ENCODE measurements at regions not wholly inside any gene's neighbourhood (a gene's known extent, or its start where the extent isn't known, plus 50 kb on each side); places are given as distances from the start of the nearest gene placed in this dataset.

DNA sequence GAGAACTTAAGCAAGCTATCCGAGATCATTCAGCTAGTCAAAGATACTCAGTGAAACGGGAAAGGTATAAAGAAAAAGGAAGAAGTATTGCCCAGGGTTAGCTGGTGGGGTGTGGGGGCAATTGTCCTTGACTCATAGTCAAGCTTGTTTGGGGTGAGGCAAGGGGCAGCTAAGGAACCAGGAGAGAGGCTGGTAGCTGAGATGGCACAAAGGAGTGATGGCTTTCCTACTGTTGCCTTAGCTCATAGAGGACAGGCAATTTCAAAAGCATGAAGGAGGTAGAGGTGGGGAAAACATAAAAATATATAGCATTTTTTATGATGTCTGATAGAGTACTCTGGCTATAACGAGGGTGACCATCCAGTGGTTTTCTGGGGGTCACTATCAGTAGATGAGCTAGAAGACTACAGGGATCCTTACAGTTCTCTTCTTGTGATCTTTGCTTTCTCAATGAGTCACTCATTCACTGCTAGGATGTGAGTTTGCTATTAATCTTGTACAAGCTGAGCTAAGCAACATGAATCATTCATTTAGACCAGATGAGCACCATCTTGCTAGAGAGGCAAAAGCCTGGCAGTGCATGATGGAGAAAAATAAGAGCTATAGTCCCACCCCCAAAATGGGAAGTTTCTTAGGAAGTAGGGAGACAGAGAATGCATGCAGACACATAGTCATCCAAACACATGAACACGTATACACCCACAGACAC lies 207.1 kb upstream of the PFN2 start (continued):
- TF ChIP-seq ZNF584 (CRISPR knock-in tag; IDR thresholded peaks at IDR 0.05; ENCODE audit: low read depth) = no peak
- no peak for TF ChIP-seq RBM17 (IDR thresholded peaks at IDR 0.05; ENCODE audit: borderline replicate concordance, low read depth, low read length)
- TF ChIP-seq L3MBTL2 (IDR thresholded peaks at IDR 0.05) = no peak
- no peak for TF ChIP-seq PHB (CRISPR knock-in tag; IDR thresholded peaks at IDR 0.05)
- no peak for TF ChIP-seq SIN3B (IDR thresholded peaks at IDR 0.05; ENCODE audit: low read depth)
- no peak for TF ChIP-seq ZNF124 (CRISPR knock-in tag; IDR thresholded peaks at IDR 0.05)

- ChIA-PET CTCF (ENCODE audit: low intra/inter-chr PET ratio) (no interaction called here), POLR2A (no interaction called here)
- 17% methylated on average over 1 of the region's 1 CpG for WGBS (ENCODE audit: insufficient coverage, low coverage, missing lambda C conversion rate)
- H2AFZ ChIP-seq (ENCODE audit: low read depth, low read length) = no peak overlapping the region
- no peaks in the 10 kb centered on the region; the same call in 1 of the 2 replicates for H3K9me3 ChIP-seq (replicated peaks; ENCODE audit: control insufficient read depth, insufficient read depth, low read depth, low read length)
- BruUV-seq (replicated peaks) = no TSS peak
- DNase-seq (ENCODE audit: extremely low read depth in 1 of 4, low spot score in 3 of 4) (no peak), FAIRE-seq (no peak), ATAC-seq (no peak)
- no peak overlapping the region for H3K4me2 ChIP-seq (ENCODE audit: insufficient read depth, low read length)
- no peaks in the 10 kb centered on the region for H3K9me1 ChIP-seq (ENCODE audit: control insufficient read depth, insufficient read depth, low read length)
- no peak overlapping the region for H3K27ac ChIP-seq (ENCODE audit: extremely low read depth, low read depth, low read length)
- in situ Hi-C loops (cut with MboI) = no loop called here
- H3K4me3 ChIP-seq = no peak overlapping the region
- peaks cover 0 to 8% of the 10 kb centered on the region in 2 experiments; a peak in 3 of 5 replicates for H3K4me1 ChIP-seq (replicated peaks in 1 of 2; ENCODE audit: control insufficient read depth in 2 of 2, insufficient read depth in 2 of 2, low read length in 2 of 2)
- no peaks in the 10 kb centered on the region for H3K36me3 ChIP-seq (ENCODE audit: control insufficient read depth, insufficient read depth, low read length)
- intact Hi-C loops (cut with micrococcal nuclease) = no loop called here
- H3K27me3 ChIP-seq (ENCODE audit: control insufficient read depth in 2 of 2, insufficient read depth in 2 of 2, low read length in 2 of 2) = peaks cover 0 to 6% of the 10 kb centered on the region in 2 experiments; a peak in 1 of 5 replicates
- H4K20me1 ChIP-seq (replicated peaks; ENCODE audit: control insufficient read depth, insufficient read depth, low read length) = no peaks in the 10 kb centered on the region
- no peaks in the 10 kb centered on the region for H3K79me2 ChIP-seq (ENCODE audit: control insufficient read depth, insufficient read depth, low read length)
- no peak overlapping the region for H3K9ac ChIP-seq (ENCODE audit: insufficient read depth in 1 of 2, low read depth in 2 of 2, low read length in 2 of 2)
- TF ChIP-seq MCM2 (IDR thresholded peaks at IDR 0.05; ENCODE audit: low read depth) (no peak), ZNF76 (CRISPR knock-in tag; IDR thresholded peaks at IDR 0.05; ENCODE audit: borderline replicate concordance) (no peak), SMARCC2 (IDR thresholded peaks at IDR 0.05; ENCODE audit: low read depth) (no peak), TEAD1 (CRISPR knock-in tag; IDR thresholded peaks at IDR 0.05) (no peak), SMAD3 (CRISPR knock-in tag; conservative IDR thresholded peaks at IDR 0.05) (no peak), ZNF609 (CRISPR knock-in tag; IDR thresholded peaks at IDR 0.05; ENCODE audit: borderline replicate concordance) (no peak)
- TF ChIP-seq, protein P1, sequence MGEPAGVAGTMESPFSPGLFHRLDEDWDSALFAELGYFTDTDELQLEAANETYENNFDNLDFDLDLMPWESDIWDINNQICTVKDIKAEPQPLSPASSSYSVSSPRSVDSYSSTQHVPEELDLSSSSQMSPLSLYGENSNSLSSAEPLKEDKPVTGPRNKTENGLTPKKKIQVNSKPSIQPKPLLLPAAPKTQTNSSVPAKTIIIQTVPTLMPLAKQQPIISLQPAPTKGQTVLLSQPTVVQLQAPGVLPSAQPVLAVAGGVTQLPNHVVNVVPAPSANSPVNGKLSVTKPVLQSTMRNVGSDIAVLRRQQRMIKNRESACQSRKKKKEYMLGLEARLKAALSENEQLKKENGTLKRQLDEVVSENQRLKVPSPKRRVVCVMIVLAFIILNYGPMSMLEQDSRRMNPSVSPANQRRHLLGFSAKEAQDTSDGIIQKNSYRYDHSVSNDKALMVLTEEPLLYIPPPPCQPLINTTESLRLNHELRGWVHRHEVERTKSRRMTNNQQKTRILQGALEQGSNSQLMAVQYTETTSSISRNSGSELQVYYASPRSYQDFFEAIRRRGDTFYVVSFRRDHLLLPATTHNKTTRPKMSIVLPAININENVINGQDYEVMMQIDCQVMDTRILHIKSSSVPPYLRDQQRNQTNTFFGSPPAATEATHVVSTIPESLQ (CRISPR knock-in tag; IDR thresholded peaks at IDR 0.05) = no peak
Measured at GRCh38 chr3:150174179-150174578, 203.5 kb upstream of the PFN2 start.
